ENCODE measurements at regions not wholly inside any gene's neighbourhood (a gene's known extent, or its start where the extent isn't known, plus 50 kb on each side); places are given as distances from the start of the nearest gene placed in this dataset.

DNA sequence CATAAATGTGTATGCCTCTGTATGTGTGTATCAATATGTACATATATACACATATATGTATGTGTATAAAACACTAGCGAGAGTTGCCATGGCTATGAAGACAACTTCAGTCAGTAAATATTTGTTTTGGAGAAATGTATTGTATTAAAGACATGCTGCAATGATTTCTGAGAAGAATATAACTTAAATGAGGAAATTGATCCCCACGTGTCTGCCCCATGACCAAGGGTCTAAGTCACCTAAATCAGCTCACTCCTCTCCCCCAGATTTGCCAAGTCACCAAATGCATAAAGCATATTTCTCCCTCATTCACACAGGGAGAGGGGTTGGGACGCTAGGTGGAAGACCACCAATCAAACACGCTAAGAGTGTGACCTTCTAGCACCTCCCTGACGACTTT is 58.3 kb upstream of the LYST start:
- DNase-seq, result no peak

- DNase-seq, result no peak
Measured at GRCh38 chr1:235923466-235924021, 56.8 kb upstream of the LYST start.

DNA sequence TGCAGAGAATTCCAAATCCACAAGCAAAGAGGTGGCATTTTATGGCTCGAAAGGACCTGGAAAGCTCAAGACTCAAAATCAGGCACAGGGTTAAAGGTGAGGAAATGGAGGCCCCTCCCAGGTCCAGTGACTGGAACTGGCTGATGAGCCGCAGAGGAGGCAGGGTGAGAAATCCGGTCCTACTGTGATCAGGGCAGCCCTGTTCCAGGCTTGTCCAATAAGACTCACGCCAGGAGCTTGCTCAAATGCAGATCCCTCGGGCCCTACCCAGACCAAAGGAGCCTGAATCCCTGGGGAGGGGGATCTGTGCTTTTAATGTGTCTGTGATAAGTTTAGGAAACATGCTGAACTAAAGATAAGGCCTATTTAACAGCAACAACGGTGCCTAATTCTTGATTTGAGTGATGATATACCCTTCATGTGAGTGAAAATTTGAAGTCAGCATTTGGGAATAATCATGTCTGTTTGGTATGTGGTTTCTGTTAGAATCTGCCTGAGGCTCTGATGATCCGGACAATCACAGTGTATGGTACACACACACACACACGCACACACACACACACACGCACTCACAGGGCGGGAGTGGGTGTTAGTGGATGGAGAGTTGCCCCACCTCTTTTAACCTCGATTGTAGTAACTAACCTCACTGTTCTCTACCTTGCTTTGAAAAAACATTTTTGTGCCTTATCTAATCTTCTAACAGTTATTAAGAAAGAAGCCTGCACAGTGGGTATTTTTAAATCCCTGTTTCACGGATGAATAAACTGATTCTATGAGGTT is 54.1 kb upstream of the LYST start:
- DNase-seq, result no peak

- DNase-seq, result no peak
Measured at GRCh38 chr1:235919833-235920441, 53.2 kb upstream of the LYST start.

GRCh38 chr1:235919127-235919832 is 52.6 kb upstream of the LYST start:
- DNase-seq, result no peak

- no peak for DNase-seq
Measured at GRCh38 chr1:235918465-235918864, 51.8 kb upstream of the LYST start.

DNA sequence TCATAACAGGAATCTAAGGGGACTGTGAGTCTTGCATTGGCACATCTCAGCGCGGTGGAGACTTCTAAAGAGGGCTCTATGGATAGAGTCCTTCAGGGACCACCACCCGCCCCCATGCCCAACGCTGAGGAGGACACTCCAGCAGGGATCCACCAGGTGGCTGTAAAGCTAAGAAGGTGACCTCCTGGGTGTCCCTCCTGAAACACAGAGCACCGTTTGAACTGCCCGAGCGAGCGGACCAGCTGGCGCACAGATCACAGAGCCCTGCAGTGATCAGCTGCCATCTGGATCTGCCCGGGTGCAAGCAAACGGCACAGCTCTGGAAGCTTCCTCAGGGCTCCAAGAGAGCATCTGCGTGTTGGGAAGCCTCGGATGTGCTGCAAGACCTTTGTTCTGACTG is 51.3 kb upstream of the LYST start:
- DNase-seq, result no peak

- peak; percentile 46 for DNase-seq
Measured at GRCh38 chr1:235917267-235917811, 50.6 kb upstream of the LYST start.

All from midbrain (tissue), 1 donor.